ENCODE measurements at regions not wholly inside any gene's neighbourhood (a gene's known extent, or its start where the extent isn't known, plus 50 kb on each side); places are given as distances from the start of the nearest gene placed in this dataset.

- peak; percentile 22 for DNase-seq (ENCODE audit: low spot score)
These were observed 73.9 kb downstream of the TEX29 start for GRCh38 chr13:111394211-111394922.

GRCh38 chr13:111395511-111396393 is 75.3 kb downstream of the TEX29 start:
- DNase-seq (ENCODE audit: low spot score), result no peak

DNA sequence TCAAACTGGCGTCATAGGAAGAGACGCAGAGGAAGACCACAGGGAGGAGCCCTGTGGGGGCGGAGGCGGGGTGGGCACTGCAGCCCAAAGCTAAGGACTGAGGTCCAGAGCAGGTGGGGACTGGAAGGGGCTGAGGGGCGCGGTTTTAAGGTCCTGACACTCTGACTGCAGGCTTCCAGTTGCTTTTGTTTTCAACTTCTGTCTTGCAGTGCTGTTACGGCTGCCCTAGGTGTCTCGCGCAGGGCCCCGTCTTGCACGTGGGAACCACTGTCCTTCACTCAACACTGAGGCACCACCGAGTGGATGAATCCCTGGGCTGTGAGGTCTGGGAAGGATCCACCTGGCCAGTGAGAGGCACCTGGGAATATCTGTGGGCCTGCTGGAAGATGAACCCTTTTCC is 76.0 kb downstream of the TEX29 start:
- DNase-seq (ENCODE audit: low spot score), result no peak

DNA sequence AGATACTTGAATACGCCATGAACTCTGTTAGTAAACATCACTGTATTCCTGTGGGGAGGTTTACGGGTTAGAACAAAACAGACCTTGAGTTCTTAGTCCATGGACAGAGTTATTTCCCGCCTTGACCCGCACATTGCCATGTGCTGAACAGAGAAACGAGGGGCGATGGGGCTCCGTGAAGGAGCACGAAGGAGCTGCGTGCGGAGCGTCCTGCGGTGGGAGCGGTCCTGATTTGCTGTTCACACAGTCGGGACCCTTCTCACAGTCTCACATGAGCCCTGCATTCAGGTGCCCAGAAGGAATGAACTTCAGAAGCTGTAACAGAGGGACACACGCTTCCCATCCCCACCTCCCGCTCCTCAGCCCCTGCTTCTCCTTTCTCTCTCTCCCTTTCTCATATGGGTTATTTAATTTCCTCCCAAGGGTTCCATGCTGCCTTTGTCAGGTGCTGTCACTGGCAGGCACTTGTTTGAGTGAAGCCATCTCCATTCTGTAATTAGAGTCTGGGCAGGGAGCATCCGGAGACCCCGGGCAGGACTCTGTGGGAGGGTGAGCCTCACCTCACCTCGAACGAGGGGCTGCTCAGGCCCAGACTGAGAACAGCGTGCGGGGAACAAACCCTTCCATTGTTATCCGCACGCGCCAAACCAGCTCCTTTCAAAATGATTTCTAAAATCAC is 76.9 kb downstream of the TEX29 start:
- DNase-seq (ENCODE audit: low spot score), result no peak

DNA sequence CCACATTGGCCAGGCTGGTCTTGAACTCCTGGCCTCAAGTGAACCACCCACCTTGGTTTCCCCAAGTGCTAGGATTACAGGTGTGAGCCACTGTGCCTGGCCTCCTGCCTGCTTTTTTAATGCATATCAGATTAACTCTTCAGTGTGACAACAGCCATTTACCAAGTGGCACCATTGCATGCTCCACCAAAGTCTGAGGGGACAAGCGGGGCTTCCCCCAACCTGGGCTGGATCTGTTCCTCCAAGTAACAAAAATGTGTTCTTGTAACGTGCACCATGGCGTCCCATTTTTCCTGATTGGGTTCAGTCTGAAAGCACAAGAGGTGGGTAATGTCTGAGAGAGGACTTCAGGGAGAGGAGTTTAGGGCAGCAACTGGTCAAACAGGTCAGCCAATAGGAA is 77.8 kb downstream of the TEX29 start:
- DNase-seq (ENCODE audit: low spot score), result no peak

- no peak for DNase-seq (ENCODE audit: low spot score)
These were observed 78.4 kb downstream of the TEX29 start for GRCh38 chr13:111398715-111399299.

GRCh38 chr13:111399334-111399733 is 78.9 kb downstream of the TEX29 start:
- DNase-seq (ENCODE audit: low spot score), result peak; percentile 53

DNA sequence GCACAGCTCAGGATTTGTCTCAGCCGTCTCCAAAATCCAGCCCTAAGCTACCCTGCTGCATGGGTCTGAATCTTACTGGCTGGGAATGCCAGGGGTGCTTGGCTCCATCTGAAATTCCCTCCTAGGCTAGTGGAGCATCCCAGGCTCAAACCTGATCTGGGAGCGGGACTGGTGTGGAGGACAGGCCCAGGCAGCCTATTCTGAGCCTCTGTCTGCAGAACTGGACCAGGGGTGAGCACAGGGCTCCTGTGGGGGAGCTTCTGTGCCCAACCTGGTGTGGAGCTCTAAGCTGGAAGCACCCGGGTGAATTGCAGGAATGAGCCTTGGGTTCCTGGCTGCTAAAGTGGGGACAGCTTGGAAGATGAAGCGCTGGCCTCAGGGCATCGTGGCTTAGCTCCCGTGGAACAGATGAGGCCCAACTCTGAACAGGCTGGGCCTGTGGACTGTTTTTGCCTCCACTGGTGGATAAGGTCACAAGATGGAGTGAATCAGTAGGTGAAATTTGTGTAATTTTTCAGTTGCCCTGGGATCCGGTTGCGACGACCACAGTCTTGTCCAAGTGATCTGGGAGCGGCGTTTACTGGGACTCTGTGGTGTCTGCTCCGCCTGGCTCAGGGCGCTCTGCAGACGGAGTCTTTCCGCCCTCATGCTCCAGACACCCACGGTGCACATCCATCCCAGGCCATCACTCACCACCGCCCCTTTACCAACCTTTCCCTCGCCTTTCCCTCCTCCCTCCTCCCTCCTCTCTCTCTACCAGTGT is 79.5 kb downstream of the TEX29 start:
- no peak for DNase-seq (ENCODE audit: low spot score)

GRCh38 chr13:111401151-111401550 is 80.7 kb downstream of the TEX29 start:
- peak; percentile 41 for DNase-seq (ENCODE audit: low spot score)

DNA sequence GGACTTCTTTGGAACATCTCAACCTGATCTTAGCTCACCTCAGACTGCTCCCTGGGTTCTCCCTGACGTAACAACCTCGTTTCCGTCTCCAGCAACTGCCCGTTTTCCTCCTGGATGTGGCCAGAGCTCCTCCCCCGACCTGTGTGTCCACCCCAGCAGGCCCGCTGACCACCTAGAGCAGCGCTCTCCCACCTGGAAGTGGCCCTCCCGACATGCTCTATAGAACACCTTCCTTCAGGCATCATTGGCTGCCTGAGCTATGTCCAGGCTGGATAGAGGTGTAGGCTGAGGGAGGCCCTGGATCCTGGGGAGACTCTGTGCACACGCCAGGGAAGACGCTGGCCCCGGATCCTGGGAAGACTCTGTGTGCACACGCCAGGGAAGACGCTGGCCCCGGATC is 81.3 kb downstream of the TEX29 start:
- no peak for DNase-seq (ENCODE audit: low spot score)

DNA sequence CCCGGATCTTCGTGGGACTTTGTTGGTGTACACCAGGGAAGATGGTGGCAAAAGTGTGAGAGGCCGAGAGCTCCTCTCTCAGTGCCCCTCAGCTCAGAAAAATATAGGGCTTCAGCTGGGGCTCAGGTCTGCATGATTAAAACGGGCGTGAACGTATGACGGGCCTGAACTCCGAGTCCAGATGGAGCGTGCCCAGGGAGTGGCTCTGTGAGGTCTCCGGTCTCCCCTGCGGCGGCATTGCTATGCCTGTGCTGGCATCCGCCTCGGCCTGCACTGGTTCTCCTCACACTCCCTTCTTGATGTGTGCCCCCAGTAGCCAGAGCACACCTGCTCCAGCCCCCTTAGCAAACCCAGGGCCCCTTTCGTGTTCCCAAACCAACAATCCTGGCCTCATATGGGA is 82.0 kb downstream of the TEX29 start:
- DNase-seq (ENCODE audit: low spot score), result no peak

DNA sequence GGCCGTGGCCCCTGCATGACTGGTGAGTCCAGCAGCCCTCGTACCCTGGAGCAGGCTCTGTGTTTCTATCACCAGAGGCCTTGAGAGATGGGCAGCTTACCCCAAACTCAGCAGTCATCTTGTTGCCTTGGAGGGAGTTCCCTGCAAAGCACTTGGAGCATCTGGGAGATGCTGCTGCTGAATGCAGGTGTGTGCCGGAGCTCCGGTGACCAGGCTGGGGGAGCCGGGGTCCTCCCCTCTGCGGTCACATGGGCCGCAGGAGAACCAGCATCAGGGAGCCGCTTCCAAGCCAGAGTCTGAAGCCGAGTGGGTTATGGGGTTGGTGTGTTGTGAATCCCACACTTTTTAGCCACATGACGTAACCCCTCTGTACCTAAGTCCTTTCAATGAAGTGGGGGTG is 82.8 kb downstream of the TEX29 start:
- DNase-seq (ENCODE audit: low spot score), result no peak

DNA sequence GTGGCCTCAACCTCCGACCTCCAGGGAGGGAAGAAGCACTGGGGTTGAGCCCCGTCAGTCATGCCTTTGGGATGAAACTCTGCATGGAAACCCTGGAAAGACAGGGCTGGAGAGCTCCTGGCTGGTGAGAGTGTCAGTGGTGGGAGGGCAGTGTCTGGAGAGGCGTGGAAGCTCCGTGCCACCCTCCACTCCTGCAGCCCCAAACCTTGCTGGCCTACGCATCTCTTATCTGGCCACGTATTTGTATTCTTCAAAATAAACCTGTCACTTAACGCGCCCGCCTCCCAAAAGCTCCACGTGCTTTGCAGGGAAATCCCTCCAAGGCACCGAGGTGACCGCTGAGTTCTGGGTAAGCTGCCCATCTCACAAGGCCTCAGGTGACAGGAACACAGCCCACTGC is 84.3 kb downstream of the TEX29 start:
- no peak for DNase-seq (ENCODE audit: low spot score)

GRCh38 chr13:111406636-111407035 is 86.2 kb downstream of the TEX29 start:
- DNase-seq (ENCODE audit: low spot score), result no peak

DNA sequence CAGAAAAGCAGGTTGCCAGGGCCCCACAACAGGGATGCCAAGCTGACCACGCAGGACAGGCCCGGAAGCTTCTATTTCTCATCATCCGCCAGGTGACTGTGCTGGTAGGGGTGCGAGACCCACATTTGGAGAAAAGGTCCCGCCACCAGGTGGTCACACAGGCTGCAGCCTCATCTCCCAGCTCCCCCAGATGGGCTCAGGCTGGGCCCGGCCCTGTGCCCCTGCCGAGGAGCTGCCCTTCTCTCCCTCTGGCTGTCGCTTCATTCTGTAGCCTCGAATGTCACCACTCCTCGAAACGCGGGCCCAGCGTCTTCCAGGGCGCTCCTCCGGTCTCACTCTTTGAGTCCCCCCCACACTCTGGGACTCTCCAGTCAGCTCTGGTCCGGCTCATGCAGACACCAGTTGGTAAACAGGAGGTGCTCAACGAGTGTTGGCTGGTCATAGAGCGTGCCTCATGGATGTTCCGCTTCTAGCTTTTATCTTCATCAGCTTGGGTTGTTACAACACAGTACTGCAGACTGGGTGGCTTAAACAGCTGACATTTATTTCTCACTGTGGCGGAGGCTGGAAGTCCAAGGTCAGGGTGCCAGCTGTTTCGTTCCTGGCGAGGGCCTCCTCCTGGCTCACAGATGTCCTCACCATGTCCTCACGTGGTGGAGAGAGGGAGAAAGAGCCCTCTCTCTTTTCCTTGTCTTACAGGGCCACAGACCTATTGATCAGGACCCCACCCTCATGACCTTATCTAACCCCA is 87.1 kb downstream of the TEX29 start:
- no peak for DNase-seq (ENCODE audit: low spot score)

DNA sequence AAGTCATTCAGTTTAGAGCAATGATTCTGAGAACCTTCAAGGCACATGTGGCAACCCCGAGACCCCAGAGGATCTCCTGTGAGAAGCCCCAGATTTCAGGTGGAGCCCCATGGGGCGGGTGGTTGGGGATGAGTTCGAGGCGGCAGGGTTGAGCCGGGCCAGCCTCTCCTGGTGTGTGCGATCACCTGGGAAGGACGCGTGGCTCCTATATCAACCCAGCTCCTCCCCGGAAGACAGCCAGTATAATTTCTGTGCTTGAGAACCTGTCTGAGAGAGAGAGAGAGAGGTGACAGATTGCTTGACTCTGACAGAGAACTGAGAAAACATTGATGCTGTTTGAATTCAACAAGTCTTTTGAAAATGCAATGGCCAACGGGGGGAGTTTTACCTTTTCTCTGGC is 89.0 kb downstream of the TEX29 start:
- DNase-seq (ENCODE audit: low spot score), result no peak

GRCh38 chr13:111410232-111411021 is 90.0 kb downstream of the TEX29 start:
- no peak for DNase-seq (ENCODE audit: low spot score)

DNA sequence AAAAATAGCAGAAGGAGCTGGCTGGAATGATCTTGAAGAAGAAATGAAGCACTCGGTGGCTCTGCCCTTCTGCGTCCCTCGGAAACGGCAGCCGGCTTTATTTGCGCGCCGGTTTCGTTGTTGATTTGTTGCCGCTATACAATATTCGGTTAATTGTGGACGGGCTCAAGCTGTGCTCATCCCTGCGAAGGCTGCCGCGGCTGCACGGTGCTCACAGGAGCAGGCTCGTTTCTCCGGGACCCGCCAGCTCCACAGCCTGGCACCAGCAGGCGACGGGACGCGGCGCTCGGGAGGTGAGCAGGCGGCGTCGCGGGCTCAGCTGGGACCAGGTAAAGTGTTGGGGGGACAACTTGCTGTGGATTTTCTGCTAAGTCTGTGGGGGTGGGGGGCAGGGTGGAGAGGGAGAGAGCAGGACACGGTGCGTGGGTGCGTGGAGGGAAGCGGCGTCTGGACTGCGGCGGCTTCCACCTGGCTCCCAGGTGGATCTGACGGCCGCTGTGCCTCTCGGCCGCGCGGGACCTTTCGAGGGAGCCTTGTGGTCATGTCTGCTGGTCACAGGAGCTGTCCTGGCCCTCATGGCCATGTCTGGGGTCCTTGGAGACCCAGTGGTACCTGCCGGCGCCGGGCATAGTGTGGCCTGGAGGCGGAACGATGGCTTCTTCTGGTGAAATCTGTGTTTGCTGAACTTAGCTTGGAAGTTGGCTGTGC is 90.9 kb downstream of the TEX29 start:
- no peak for DNase-seq (ENCODE audit: low spot score)

- DNase-seq (ENCODE audit: low spot score), result no peak
These were observed 91.6 kb downstream of the TEX29 start for GRCh38 chr13:111411919-111412650.
